ENCODE measurements at regions not wholly inside any gene's neighbourhood (a gene's known extent, or its start where the extent isn't known, plus 50 kb on each side); places are given as distances from the start of the nearest gene placed in this dataset.

- no peak for TF ChIP-seq CTCF (IDR thresholded peaks at IDR 0.05)
- H3K9me3 ChIP-seq (ENCODE audit: control insufficient read depth, insufficient read depth, low read length), result no peaks in the 10 kb centered on the region
- no peak for ATAC-seq
- DNase-seq, result no peak
- no peak overlapping the region for H3K27ac ChIP-seq (ENCODE audit: low read length)
- no peak overlapping the region for H3K4me3 ChIP-seq (ENCODE audit: low read length)
- Mint-ChIP-seq H3K27ac (no peak overlapping the region), H3K27me3 (ENCODE audit: low read depth in 2 of 2) (no peaks in the 10 kb centered on the region), H3K4me3 (no peak overlapping the region), H3K36me3 (no peaks in the 10 kb centered on the region), H3K4me1 (no peaks in the 10 kb centered on the region), H3K9me3 (peaks cover 8 to 11% of the 10 kb centered on the region in 2 donors)
- intact Hi-C loops (cut with micrococcal nuclease), result no loop called here
- H3K27me3 ChIP-seq (ENCODE audit: control insufficient read depth, insufficient read depth, low read length), result no peaks in the 10 kb centered on the region
- no CpG with 5 or more reads among the region's 1 CpG for WGBS (ENCODE audit: insufficient coverage)
- no peaks in the 10 kb centered on the region for H3K4me1 ChIP-seq (ENCODE audit: control insufficient read depth, insufficient read depth, low read length)
- no peaks in the 10 kb centered on the region for H3K36me3 ChIP-seq (ENCODE audit: control insufficient read depth, insufficient read depth, low read length)
Observed at GRCh38 chr5:92554447-92555085, 1026.5 kb downstream of the NR2F1-AS1 start.

GRCh38 chr5:92553326-92553725, 1027.7 kb downstream of the NR2F1-AS1 start:
- DNase-seq, result no peak
- peaks cover 10 to 14% of the 10 kb centered on the region in 2 donors for H3K9me3 Mint-ChIP-seq
- no peaks in the 10 kb centered on the region for H3K36me3 Mint-ChIP-seq
- H3K36me3 ChIP-seq (ENCODE audit: control insufficient read depth, insufficient read depth, low read length), result no peaks in the 10 kb centered on the region
- no peaks in the 10 kb centered on the region for H3K27me3 ChIP-seq (ENCODE audit: control insufficient read depth, insufficient read depth, low read length)
- no peak overlapping the region for H3K27ac Mint-ChIP-seq
- no peak for TF ChIP-seq CTCF (IDR thresholded peaks at IDR 0.05)
- intact Hi-C loops (cut with micrococcal nuclease), result no loop called here
- H3K4me1 Mint-ChIP-seq, result no peaks in the 10 kb centered on the region
- no peaks in the 10 kb centered on the region for H3K27me3 Mint-ChIP-seq (ENCODE audit: low read depth in 2 of 2)
- no peak overlapping the region for H3K4me3 ChIP-seq (ENCODE audit: low read length)
- H3K4me1 ChIP-seq (ENCODE audit: control insufficient read depth, insufficient read depth, low read length), result no peaks in the 10 kb centered on the region
- H3K27ac ChIP-seq (ENCODE audit: low read length), result no peak overlapping the region
- no peaks in the 10 kb centered on the region for H3K9me3 ChIP-seq (ENCODE audit: control insufficient read depth, insufficient read depth, low read length)
- no peak overlapping the region for H3K4me3 Mint-ChIP-seq
- no peak for ATAC-seq

- no peaks in the 10 kb centered on the region for H3K9me3 ChIP-seq (ENCODE audit: control insufficient read depth, insufficient read depth, low read length)
- Mint-ChIP-seq H3K4me1 (no peaks in the 10 kb centered on the region), H3K27me3 (ENCODE audit: low read depth in 2 of 2) (no peaks in the 10 kb centered on the region), H3K4me3 (no peak overlapping the region), H3K27ac (no peak overlapping the region), H3K36me3 (no peaks in the 10 kb centered on the region), H3K9me3 (peaks cover 10 to 11% of the 10 kb centered on the region in 2 donors)
- intact Hi-C loops (cut with micrococcal nuclease), result no loop called here
- no peak for TF ChIP-seq CTCF (IDR thresholded peaks at IDR 0.05)
- no peaks in the 10 kb centered on the region for H3K4me1 ChIP-seq (ENCODE audit: control insufficient read depth, insufficient read depth, low read length)
- H3K27me3 ChIP-seq (ENCODE audit: control insufficient read depth, insufficient read depth, low read length), result no peaks in the 10 kb centered on the region
- no peak overlapping the region for H3K27ac ChIP-seq (ENCODE audit: low read length)
- no peaks in the 10 kb centered on the region for H3K36me3 ChIP-seq (ENCODE audit: control insufficient read depth, insufficient read depth, low read length)
- DNase-seq (no peak), ATAC-seq (no peak)
- H3K4me3 ChIP-seq (ENCODE audit: low read length), result no peak overlapping the region
- WGBS (ENCODE audit: insufficient coverage), result 23% methylated on average over 5 of the region's 8 CpGs
Observed at GRCh38 chr5:92552206-92553160, 1028.5 kb downstream of the NR2F1-AS1 start.
